ENCODE measurements at regions not wholly inside any gene's neighbourhood (a gene's known extent, or its start where the extent isn't known, plus 50 kb on each side); places are given as distances from the start of the nearest gene placed in this dataset.

DNA sequence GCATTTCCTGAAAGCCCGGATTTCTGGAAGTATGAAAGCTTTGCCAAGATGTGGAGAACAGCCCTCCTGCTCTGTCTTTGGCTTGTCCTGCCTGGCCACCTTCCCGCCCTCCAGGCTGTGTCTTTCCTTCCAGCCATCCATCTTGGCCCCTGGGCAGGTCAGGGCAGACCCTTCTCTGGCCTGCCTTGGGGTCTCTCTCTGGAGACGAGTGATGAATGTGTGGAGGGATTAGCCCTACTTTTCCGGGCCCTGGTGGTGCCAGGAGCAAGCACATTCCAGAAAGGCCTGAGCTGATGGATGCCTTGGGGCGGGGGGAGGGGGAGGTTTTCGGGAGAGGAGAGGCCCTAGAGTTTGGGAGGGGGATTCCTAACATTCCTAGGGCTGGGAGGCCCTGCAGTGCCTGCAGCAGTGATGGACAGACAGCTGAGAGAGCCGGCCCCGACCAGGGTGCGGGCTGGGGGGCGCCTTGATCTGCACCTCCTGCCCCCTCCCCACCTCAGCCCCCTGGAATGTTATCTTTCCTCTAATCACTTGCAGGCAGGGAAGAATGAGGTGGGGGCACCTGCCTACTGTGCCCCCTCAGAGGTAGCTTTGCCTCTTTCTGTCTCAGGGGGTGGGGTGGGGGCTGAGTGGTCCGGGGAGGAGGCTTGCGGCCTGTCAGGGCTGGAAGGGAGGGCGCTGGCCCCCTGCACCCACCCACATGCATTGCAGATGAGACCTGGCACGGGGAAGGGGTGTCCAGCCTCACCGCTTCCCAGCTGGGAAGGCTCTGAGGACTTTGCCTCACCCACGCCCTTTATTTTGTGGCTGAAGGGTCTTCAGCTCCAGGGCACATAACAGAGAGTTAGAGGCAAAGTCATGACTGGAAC, 156.2 kb downstream of the DDX1 start (continued):
- TF ChIP-seq, protein P1, sequence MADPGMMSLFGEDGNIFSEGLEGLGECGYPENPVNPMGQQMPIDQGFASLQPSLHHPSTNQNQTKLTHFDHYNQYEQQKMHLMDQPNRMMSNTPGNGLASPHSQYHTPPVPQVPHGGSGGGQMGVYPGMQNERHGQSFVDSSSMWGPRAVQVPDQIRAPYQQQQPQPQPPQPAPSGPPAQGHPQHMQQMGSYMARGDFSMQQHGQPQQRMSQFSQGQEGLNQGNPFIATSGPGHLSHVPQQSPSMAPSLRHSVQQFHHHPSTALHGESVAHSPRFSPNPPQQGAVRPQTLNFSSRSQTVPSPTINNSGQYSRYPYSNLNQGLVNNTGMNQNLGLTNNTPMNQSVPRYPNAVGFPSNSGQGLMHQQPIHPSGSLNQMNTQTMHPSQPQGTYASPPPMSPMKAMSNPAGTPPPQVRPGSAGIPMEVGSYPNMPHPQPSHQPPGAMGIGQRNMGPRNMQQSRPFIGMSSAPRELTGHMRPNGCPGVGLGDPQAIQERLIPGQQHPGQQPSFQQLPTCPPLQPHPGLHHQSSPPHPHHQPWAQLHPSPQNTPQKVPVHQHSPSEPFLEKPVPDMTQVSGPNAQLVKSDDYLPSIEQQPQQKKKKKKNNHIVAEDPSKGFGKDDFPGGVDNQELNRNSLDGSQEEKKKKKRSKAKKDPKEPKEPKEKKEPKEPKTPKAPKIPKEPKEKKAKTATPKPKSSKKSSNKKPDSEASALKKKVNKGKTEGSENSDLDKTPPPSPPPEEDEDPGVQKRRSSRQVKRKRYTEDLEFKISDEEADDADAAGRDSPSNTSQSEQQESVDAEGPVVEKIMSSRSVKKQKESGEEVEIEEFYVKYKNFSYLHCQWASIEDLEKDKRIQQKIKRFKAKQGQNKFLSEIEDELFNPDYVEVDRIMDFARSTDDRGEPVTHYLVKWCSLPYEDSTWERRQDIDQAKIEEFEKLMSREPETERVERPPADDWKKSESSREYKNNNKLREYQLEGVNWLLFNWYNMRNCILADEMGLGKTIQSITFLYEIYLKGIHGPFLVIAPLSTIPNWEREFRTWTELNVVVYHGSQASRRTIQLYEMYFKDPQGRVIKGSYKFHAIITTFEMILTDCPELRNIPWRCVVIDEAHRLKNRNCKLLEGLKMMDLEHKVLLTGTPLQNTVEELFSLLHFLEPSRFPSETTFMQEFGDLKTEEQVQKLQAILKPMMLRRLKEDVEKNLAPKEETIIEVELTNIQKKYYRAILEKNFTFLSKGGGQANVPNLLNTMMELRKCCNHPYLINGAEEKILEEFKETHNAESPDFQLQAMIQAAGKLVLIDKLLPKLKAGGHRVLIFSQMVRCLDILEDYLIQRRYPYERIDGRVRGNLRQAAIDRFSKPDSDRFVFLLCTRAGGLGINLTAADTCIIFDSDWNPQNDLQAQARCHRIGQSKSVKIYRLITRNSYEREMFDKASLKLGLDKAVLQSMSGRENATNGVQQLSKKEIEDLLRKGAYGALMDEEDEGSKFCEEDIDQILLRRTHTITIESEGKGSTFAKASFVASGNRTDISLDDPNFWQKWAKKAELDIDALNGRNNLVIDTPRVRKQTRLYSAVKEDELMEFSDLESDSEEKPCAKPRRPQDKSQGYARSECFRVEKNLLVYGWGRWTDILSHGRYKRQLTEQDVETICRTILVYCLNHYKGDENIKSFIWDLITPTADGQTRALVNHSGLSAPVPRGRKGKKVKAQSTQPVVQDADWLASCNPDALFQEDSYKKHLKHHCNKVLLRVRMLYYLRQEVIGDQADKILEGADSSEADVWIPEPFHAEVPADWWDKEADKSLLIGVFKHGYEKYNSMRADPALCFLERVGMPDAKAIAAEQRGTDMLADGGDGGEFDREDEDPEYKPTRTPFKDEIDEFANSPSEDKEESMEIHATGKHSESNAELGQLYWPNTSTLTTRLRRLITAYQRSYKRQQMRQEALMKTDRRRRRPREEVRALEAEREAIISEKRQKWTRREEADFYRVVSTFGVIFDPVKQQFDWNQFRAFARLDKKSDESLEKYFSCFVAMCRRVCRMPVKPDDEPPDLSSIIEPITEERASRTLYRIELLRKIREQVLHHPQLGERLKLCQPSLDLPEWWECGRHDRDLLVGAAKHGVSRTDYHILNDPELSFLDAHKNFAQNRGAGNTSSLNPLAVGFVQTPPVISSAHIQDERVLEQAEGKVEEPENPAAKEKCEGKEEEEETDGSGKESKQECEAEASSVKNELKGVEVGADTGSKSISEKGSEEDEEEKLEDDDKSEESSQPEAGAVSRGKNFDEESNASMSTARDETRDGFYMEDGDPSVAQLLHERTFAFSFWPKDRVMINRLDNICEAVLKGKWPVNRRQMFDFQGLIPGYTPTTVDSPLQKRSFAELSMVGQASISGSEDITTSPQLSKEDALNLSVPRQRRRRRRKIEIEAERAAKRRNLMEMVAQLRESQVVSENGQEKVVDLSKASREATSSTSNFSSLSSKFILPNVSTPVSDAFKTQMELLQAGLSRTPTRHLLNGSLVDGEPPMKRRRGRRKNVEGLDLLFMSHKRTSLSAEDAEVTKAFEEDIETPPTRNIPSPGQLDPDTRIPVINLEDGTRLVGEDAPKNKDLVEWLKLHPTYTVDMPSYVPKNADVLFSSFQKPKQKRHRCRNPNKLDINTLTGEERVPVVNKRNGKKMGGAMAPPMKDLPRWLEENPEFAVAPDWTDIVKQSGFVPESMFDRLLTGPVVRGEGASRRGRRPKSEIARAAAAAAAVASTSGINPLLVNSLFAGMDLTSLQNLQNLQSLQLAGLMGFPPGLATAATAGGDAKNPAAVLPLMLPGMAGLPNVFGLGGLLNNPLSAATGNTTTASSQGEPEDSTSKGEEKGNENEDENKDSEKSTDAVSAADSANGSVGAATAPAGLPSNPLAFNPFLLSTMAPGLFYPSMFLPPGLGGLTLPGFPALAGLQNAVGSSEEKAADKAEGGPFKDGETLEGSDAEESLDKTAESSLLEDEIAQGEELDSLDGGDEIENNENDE (IDR thresholded peaks at IDR 0.05; ENCODE audit: insufficient replicate concordance, low read length): no peak
- no peak for TF ChIP-seq SP2 (IDR thresholded peaks at IDR 0.05; ENCODE audit: low read length)
- TF ChIP-seq ZNF274 (IDR thresholded peaks at IDR 0.05; ENCODE audit: borderline replicate concordance, extremely low read depth, low read length): no peak
- no peak for TF ChIP-seq KDM4A (IDR thresholded peaks at IDR 0.05; ENCODE audit: low read depth, low read length, severe bottlenecking)
- TF ChIP-seq RAD21 (IDR thresholded peaks at IDR 0.05 in 1 of 2, conservative IDR thresholded peaks at IDR 0.05 in 1 of 2; ENCODE audit: low read depth in 2 of 2, low read length in 2 of 2): peak; percentile 20 to 23; a peak in 2 of 4 replicates
- TF ChIP-seq HDAC6 (IDR thresholded peaks at IDR 0.05; ENCODE audit: low read depth, low read length): no peak
- no peak for TF ChIP-seq CEBPB (IDR thresholded peaks at IDR 0.05; ENCODE audit: low read depth, low read length)
- TF ChIP-seq BACH1 (IDR thresholded peaks at IDR 0.05; ENCODE audit: low read length): no peak
- TF ChIP-seq POLR2A (IDR thresholded peaks at IDR 0.05; ENCODE audit: control extremely low read depth in 1 of 2, low read depth in 2 of 2, low read length in 2 of 2): peak in 1 of 2 experiments; percentile 61; a peak in 2 of 3 replicates
- no peak for TF ChIP-seq SAP30 (IDR thresholded peaks at IDR 0.05; ENCODE audit: insufficient read depth, insufficient replicate concordance, low read length)
